ENCODE measurements at regions not wholly inside any gene's neighbourhood (a gene's known extent, or its start where the extent isn't known, plus 50 kb on each side); places are given as distances from the start of the nearest gene placed in this dataset.

DNA sequence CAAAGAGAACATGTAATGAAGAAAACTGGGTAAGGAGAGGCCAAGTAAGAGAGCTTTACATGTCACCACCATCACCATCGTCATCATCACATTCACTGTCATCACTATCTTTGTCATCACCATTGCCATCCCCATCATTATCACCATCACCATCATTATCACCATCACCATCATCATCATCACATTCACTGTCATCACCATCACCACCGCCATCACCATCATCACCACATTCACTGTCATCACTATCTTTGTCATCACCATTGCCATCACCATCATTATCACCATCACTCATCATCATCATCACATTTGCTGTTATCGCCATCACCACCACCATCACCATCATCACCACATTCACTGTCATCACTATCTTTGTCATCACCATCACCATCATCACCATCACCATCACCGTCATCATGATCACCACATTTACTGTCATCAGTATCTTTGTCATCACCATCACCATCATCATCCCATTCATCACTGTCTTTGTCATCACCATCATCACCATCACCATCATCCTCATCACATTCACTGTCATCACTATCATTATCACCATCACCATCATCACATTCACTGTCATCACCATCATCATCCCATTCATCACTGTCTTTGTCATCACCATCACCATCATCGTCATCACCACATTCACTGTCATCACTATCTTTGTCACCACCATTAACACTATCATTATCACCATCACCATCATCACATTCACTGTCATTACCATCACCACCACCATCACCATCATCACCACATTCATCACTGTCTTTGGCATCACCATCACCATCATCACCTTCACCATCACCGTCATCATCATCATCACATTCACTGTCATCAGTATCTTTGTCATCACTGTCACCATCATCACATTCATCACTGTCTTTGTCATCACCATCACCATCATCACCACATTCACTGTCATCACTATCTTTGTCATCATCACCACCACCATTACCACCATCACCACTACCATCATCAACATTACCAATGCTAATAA, 172.3 kb downstream of the ERMARD start:
- no peak for TF ChIP-seq CTCF (conservative IDR thresholded peaks at IDR 0.05; ENCODE audit: low read depth, low read length)
- no peak for TF ChIP-seq EZH2 (IDR thresholded peaks at IDR 0.05; ENCODE audit: borderline replicate concordance, low read depth, low read length, poor library complexity, severe bottlenecking)
